H1 (cell line): ENCODE measurements at regions not wholly inside any gene's neighbourhood (a gene's known extent, or its start where the extent isn't known, plus 50 kb on each side); places are given as distances from the start of the nearest gene placed in this dataset.

ENCODE experiments used
- EP300 ChIP-seq, 2 experiments: IDR thresholded peaks; 1 replicate in 1 of 2; 2 replicates in 1 of 2; pipeline ENCODE4 v1.6.1; 2011 to 2012; ENCODE audit warnings: low read depth in 2 of 2, low read length in 2 of 2, mild to moderate bottlenecking in 2 of 2, borderline replicate concordance in 1 of 2, inconsistent platforms in 1 of 2, moderate library complexity in 1 of 2
- PHF8 ChIP-seq: fragments of 200-600 bp; sonication (generic); conservative IDR thresholded peaks from 2 replicates; pipeline ENCODE4 v1.7.1; 2012; ENCODE audit warnings: low read depth, mild to moderate bottlenecking, inconsistent platforms, low read length, moderate library complexity
- SP2 ChIP-seq: IDR thresholded peaks from 2 replicates; pipeline ENCODE4 v1.6.1; 2012; ENCODE audit warnings: mild to moderate bottlenecking, low read length, inconsistent platforms
- TF ChIP-seq, protein P1 (sequence below), 3 experiments: IDR thresholded peaks; 1 replicate in 2 of 3; 2 replicates in 1 of 3; pipeline versions ENCODE4 v1.5.1 to v1.6.1; 2011; ENCODE audit warnings: low read length in 3 of 3, mild to moderate bottlenecking in 3 of 3, inconsistent platforms in 2 of 3, low read depth in 1 of 3, moderate library complexity in 1 of 3; ENCODE audit not compliant: insufficient read depth in 1 of 3; ENCODE audit errors: control extremely low read depth in 1 of 3

DNA sequence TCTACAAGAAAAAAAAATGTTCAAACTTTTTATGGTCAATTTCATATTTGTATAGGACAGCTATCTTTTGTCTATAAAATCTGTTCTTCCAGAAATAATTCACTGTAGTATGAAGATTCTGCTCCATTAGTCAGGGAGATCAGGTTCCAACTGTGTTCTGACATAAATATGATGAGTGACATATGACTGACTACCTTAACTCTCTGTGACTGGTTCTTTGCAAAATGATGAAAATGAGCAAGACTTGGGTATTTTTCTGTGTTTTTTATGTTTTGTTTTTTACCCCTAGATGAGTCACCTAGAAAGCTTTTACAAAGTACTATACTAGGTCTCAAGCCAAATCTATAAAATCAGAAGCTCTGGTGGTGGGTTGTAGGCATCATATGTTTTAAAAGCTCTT is 229.6 kb downstream of the MMUT start:
- no peak for TF ChIP-seq EP300 (IDR thresholded peaks at IDR 0.05; ENCODE audit: borderline replicate concordance in 1 of 2, low read depth in 2 of 2, low read length in 2 of 2)
- TF ChIP-seq, protein P1, sequence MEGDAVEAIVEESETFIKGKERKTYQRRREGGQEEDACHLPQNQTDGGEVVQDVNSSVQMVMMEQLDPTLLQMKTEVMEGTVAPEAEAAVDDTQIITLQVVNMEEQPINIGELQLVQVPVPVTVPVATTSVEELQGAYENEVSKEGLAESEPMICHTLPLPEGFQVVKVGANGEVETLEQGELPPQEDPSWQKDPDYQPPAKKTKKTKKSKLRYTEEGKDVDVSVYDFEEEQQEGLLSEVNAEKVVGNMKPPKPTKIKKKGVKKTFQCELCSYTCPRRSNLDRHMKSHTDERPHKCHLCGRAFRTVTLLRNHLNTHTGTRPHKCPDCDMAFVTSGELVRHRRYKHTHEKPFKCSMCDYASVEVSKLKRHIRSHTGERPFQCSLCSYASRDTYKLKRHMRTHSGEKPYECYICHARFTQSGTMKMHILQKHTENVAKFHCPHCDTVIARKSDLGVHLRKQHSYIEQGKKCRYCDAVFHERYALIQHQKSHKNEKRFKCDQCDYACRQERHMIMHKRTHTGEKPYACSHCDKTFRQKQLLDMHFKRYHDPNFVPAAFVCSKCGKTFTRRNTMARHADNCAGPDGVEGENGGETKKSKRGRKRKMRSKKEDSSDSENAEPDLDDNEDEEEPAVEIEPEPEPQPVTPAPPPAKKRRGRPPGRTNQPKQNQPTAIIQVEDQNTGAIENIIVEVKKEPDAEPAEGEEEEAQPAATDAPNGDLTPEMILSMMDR (IDR thresholded peaks at IDR 0.05; ENCODE audit: control extremely low read depth in 1 of 3, insufficient read depth in 1 of 3, low read depth in 1 of 3, low read length in 3 of 3) = no peak
- no peak for TF ChIP-seq SP2
- TF ChIP-seq PHF8 = no peak
